NCI-H2227 (cell line): ENCODE measurements at regions not wholly inside any gene's neighbourhood (a gene's known extent, or its start where the extent isn't known, plus 50 kb on each side); places are given as distances from the start of the nearest gene placed in this dataset.
A peak's percentile ranks its signal among the peaks of the same experiment; 100 is the strongest.

Experiments used
- DNase-seq: peaks from one replicate; lab custom pipeline; 2025; ENCODE audit not compliant: unreplicated experiment; lab: John Stamatoyannopoulos, UW

DNA sequence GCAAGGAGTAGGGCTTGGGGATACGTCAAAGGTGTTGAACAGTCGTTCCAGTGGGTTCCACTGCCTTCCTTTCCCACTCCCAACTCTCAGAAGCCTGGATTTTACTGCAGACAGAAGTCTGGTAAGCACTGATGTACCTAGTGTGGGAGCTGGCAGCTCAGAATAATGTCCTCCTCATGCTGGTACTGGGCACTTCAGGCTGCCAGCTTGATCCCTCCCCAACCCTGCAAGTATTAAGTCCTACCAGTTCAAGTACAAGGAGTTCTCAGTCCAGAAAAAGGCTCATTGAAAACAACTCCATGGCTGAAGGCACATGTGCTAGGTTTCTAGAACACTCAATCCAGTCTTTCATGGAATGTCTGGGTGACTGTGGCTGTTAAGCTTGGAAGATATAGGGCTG is 304.3 kb downstream of the NUAK1 start:
- no peak for DNase-seq

DNA sequence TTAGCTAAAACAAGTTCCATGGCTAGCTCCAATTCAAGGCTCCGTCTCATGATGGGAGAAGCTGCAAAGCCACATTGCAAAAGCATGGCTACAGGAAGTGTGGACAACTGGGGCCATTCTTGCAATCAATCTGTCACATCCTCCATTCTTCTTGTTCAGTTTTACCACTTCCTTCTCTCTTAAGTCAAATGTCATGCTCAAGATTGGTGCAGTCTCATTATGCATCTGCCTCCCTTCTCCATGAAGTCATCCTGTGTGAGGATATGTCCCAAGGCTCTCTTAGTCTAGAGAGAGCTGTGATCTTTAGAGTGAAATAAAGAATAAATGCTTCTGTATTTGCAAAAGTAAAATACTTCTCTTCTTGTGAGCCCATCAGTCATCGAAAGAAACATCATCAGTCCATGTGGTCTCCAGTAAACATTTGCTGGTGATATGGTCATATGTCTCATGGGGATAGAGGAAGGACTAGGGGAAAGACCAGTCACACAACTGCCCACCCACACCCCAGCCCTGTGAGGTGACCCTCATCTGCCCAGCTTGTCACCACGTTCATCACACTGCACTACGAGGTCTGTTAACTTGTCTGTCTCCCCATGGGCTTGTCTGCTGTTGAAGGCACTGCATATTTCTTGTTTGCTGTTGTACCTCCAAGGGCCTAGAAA is 303.0 kb downstream of the NUAK1 start:
- DNase-seq, result no peak

DNA sequence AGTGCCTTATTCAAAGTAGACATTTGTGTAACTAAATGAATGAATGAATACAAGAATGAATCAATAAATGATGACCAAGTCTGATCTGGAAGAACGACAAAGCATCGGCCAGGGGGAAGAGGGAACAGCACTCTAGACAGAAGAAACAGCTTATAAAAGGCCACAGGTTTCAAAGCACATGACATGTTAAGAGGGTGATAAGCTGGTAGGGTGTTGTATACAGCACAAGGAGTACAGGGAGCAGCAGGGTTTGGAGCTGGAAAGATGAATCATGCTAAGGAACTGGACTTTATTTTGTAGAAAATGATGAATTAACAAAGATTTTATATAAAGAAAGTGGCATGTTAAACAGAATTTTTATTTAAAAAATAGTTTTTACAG is 302.5 kb downstream of the NUAK1 start:
- no peak for DNase-seq

DNA sequence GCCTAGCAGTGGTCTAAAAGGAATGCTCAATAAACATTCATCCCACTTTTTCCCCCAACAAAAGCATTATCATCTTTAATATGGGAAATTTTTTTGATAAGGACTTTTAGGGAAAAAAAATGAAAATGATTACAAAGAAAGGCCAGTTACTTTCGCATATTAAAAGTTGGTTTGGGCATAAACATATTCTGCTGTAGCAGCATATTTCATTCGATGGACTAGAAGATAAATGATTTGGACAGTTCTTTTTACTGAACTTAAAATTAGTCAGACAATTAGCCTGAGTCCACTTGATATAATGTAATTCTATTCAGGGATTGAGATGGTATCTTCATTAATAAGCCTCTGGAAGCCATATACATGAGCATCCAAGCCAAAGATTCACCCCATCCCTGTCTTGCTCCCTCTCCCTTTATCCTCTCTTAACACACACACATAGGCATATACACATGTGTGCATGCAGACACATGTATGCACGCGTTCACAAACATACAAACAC is 299.1 kb downstream of the NUAK1 start:
- DNase-seq, result no peak

DNA sequence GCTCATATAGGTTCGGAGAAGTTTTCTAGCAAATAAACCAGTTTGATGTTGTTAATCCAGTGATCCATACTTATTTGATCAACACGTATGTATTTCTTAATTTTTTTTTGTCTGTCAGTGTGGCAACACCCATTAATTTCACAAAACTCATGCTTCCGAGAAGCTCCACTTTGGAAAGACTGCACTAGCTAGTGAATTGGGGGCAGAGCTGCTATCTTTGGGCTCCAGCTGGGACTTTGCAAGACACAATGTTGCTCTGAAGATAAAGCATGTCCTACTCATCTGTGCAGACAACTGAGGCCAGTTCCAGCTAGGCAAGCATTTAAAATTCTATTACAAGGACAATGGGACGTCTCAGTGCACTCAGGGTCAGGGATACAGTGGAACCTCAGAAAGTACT is 298.4 kb downstream of the NUAK1 start:
- DNase-seq, result no peak

DNA sequence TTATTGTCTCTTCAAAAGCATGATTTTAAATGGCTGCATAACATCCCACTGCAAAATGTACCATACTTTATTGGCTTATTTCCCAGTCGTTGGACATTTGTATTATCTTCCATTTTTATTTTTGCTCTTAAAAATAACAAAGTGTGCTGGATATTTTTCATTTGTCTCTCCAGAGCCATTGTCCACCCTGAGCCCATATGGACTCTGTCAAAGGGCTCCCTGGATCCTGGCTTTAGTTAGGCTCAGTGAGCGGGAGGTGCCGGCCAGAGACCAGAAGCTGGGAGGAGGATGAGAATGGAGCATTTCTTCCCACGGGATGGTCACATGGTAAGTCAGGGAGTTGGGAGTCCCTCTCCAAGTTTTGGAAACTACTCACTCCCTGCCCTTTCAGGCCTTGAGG is 296.9 kb downstream of the NUAK1 start:
- DNase-seq, result no peak

DNA sequence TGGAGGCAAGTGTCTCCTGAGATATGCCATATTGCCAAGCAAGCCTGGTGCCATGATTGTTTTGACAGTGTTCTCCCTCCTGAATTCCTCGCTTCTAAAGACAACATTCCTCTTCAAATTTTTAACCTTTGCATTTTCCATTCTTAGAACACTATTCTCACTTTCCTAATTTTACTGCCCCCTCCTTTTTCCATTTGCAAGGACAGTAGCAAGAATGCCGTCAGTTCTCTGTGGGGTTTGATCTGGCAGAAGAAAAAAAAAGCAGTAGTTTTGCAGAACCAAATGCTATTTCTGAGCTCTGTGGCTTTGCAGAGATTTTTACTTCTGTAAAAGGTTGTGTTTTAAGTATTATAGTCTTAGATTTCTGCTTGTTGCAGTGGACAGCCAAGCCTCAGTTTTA is 295.2 kb downstream of the NUAK1 start:
- DNase-seq, result no peak

DNA sequence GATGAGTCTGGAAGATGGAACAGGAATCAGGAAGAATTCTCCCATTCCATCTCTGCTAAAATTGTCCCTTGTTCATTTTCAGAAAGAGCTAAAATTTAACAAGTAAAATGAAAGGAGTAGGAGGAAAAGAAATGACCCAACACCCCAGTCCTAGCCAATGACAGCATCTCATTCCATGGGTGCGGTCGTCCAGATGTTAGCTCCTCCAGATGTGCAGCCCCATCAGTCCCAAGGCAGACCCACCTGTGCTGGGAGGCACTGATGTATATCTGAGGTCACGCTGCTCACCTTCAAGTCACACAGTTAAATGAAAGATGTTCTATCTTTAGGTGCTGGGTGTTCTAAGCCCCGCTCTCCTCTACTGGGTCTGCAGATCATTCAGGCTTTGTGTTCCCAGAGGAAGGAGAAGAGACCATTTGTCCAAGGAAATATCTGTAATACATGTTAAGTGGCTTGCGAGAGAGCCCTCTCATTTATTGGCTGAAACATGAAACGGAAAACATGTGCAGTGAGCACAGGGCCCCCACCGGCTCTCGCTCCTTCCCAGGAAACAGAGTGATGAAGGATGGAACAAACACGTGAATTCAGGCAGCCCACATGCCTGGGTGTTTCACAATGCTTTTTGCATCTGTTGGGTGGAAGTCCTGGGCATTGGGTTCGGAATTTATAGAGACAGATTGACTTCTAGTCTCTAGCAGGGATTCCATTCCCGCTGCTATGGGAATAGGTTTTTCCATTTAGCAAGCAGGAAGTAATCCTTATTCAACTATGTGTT is 294.6 kb downstream of the NUAK1 start:
- no peak for DNase-seq

DNA sequence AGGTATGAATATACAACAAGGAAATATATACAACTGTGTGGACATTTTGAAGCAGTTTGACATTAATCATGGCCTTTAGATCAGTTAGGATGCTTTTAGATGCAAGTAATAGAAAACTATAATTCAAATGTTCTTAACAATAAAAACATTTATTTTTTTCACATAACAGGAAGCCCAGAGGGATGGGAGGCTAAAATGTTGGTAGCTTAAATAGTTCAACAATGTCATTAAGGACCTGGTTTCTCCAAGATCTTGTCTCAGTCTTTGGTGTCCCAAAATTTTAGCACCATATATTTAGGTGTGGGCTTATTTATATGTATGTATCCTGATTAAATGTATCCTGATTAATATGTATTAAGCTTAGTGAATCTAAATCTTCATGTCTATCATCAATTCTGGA is 292.4 kb downstream of the NUAK1 start:
- DNase-seq, result no peak

DNA sequence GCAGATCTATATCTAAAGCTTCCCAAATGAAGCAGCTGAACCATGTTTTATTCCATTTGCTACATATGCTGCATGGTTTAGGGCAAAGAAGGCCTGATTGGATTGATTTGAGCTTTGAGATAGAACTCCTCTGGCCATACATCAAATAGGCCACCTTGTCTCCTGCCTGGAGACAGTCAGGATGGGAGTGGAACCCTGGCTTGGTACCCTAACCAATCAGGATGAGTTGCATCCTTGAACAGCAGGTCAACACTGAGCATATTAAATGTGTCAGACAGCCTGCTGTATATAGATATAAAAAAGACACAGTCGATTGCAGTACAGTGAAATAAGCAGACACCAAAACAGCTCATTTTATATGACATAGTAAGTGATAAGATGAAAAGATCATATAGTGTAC is 291.7 kb downstream of the NUAK1 start:
- no peak for DNase-seq

DNA sequence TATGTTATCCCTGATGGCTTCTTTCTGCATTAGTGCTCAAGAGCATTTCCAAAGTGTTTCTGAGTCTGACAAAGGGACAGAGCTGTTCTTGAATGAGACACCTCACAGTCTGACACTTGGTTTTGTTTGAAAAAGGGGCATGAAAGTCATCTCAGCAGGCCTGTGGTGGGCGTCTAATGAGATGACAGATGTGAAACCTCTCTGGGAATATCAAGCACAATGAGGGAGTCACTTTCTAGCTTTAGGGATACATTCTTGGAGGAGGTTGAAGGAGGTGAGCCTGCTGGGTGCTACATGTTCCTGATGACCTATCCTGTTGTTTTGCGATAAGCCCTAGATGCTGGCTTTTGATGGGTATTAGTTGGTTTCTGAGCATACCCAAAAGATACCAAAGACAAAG is 290.5 kb downstream of the NUAK1 start:
- DNase-seq, result no peak

DNA sequence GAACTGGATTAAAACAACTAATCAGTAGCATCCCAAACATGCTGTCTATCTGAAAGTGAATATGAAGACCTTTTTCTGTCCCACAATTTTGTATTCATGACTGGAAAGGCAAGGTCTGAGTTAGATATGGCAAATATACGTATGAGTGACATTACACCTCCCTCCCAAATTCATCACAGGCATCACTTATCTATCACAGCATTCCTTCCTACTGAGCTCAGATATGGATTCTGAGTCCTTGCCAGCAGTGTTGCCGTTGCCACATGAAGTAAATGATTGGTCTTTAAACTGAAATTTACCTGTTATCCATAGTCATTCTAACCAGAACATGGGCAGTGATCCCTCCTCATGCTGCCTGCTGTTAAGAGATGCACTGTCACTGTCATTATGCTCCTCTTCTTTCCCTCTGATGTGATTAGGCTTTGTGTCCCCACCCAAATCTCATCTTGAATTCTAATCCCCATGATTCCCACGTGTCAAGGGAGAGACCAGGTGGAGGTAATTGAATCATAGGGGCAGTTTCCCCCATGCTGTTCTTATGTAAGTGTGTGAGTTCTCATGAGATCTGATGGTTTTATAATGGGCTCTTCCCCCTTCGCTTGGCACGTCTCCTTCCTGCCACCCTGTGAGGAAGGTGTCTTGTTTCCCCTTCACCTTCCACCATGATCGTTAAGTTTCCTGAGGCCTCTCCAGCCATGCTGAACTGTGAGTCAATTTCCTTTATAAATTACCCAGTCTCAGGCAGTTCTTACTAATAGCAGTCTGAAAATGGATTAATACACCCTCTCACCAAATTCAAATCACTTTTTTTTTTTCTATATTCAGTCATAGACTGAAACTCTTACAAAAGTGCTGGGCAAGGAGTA is 288.4 kb downstream of the NUAK1 start:
- no peak for DNase-seq

DNA sequence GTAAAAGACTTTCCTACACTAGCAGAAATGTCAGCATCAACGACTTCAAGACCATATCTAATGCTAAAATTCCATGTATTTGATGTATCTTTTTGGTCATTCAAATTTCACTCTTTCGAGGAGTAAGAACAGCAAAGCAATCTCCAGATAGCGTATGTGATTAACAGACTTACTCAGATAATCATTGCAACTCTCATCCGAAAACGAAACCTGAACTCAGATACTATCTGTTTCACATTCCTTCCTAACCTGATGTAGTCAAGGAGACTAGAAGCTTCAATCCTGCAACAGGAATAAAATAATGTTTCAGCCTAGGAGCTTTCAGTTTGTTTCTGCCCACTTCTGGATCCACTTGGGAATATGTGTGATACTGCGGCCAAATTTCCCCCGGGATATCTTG is 286.3 kb downstream of the NUAK1 start:
- no peak for DNase-seq

DNA sequence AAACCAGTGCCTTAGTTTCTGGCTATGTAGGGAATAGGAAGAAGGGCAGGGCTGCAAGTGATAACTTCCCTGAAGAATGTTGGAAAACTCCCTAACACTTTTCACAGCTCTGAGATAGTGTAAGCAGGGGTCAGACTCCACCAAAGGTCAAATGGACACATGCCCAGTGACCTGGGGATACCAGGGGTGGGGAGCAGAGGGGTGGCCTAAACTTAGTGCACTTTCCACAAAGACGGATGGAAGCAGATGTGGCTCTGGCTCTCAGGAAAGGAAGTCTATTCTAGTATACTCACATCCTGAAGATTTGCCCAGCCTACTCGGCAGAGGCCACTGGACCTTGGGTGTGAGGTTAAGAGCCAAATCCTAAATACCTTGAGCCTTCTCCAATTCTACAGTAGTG is 285.8 kb downstream of the NUAK1 start:
- no peak for DNase-seq

DNA sequence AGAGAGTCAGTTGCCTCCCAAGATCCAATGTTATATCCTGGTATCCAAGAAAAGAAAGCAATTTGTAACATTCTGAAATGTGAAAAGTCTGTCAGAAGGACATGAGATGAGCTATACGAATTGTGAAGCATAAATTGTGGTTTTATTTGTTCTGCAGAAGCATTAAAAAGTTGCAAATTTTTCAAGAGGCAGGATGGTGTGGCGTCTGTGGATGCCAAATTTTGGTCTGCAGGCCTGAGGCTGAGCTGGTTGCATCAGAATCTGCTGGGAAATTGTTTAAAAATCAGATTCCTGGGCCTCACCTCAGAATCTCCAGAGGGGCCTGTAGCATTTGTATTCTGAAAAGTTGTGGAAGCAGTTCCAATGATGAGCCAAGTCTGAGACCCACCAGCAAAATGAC is 284.7 kb downstream of the NUAK1 start:
- DNase-seq, result no peak

DNA sequence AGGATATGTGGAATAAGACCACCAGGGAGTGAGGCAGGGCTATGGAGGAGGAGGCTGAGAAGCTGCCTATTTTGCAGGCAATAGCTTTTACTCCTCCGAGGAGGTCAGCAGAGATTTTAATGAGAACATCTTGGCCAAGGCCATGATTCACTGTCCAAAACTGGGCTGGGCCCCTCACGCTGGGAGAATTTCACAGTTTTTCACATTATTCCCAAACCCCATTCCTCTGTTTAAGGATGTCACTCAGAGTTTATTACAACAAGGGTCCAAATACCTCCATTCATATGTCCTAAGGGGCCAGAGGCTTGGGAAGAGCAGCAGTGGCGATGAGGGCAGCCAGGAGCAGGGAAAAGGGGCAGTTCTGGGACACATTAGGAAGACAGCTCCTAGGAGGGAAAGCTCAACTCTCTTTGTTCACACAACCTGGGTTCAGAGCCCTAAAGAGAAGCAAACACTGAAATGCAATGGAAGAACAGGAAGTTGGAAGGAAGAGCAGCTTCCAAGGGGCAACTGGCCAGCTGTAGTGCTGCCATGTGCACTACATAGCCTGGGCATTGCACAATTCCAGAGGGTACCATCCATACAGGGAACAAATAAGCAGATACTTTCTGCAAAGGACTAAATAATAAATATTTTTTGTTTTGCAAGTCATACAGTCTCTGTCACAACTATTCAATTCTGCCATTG is 283.2 kb downstream of the NUAK1 start:
- no peak for DNase-seq

DNA sequence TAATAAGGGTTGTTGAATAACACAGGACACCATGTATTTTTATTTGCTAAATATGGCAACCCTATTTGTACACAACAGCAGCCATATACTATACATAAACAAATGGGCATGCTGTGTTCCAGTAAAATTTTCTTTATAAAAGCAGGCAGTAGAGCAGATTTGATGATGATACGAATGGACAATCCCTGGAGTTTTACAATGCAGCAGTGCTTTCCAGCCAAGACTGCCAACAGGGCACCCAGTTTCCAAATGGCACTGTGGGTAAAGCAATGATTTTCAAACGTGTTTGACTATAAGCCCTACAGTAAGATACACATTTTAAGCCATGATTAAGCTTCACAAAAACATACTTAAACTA is 282.7 kb downstream of the NUAK1 start:
- DNase-seq, result no peak

DNA sequence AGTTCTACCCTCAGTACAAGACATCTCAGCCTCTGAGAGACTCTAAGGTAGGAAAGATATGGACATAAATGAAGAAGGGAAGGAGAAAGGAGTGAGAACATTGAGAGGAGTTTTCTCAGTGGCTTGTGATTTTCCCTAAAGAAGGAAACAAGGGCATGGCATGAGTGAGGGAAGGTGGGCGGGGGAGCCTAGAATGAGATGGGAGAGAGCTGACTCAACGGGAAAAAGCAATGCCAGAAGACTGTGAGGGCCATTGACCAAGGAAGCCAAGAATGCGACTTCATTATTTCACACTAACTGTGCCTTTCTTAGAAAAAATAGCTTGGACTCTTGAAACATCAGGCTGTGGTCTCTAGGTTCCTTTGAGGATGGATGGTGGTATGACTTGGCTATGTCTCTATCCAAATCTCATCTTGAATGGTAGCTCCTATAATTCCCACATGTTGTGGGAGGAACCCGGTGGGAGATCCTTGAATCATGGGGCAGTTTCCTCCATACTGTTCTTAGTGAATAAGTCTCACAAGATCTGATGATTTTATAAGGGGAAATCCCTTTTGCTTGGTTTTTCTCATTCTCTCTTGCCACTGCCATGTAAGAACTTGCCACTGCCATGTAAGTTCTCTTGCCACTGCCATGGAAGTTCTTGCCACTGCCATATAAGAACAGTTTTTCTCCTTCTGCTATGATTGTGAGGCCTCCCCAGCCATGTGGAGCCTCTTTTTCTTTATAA is 279.6 kb downstream of the NUAK1 start:
- no peak for DNase-seq

DNA sequence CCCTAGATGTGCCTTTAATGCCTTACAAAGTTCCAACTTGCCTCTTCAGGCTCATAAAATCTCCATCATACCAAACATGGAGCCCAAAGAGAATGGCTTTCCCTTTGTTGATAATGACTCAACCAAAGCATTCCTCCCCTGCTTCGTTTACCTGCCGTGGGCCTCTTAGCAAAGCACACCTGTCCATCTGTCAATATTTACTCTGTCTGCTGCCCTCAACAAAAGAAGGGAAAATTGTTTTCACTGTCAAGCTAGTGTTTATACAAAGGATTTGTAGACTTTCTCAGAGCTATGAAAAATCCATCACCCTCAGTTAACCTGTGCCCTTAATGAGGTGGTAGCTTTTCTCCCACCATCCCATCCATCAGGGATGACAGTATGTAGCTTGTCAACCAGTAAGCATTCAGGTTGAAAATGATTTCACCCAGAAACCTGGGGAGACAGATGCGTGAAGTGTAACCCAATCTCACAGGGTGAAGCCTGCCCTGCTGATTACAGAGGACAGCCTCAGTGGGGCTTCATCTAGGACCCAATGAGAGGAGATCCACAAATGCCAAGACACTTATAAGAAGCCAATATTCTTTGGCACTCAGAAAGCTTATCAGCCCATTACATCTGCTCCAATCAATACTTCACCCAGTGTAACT is 278.1 kb downstream of the NUAK1 start:
- DNase-seq, result peak; percentile 79

DNA sequence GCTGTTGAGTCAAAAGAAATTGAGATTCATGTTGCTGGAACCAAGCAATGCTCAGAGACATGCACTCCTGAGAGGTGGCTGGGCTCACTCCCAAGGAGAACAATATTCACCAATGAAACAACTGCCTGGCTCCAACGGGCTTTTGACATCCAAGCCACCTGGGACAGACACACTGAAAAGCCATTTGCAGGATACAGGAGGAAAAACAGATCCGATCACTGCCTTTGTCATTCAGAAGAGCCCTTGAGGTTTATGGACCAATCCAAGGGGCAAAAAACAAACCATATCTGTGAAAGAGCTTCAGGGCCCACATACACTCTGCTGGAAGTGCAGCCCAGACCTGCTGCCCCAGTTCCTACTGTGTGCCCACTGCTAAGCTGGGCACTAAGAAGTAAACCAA is 277.5 kb downstream of the NUAK1 start:
- DNase-seq, result peak; percentile 49
